ENCODE measurements at regions not wholly inside any gene's neighbourhood (a gene's known extent, or its start where the extent isn't known, plus 50 kb on each side); places are given as distances from the start of the nearest gene placed in this dataset.

DNA sequence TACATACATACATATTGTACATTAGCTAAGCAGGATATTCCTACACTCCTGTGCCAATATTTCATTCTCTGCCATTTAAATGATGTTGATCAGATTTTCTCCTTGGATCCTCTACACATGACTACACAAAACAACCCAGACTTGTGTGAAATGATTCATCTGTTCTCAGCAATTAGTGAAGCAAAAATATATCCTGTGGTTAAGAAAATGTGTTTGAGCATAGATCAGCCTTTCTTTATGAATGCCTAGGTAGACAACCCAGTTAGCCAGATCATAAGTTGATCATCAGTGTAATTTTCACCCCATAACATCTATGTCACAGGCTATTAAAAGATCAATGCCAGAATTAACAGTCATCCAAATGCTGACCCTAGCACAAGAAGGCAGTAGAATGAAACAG is 275.2 kb upstream of the EDNRB start:
- CTCF ChIA-PET = no interaction called here
- POLR2A ChIA-PET = no interaction called here
- no peak overlapping the region for H3K27ac ChIP-seq (ENCODE audit: low read depth, low read length)
- Mint-ChIP-seq H3K9me3 (no peaks in the 10 kb centered on the region), H3K4me1 (no peaks in the 10 kb centered on the region), H3K27ac (no peak overlapping the region), H3K36me3 (no peaks in the 10 kb centered on the region), H3K27me3 (peaks cover 0 to 6% (median 5%) of the 10 kb centered on the region in 5 donors), H3K4me3 (no peak overlapping the region)
- intact Hi-C loops (cut with micrococcal nuclease) = no loop called here
- H3K36me3 ChIP-seq (ENCODE audit: control insufficient read depth in 2 of 3, insufficient read depth in 3 of 3, low read length in 3 of 3) = no peaks in the 10 kb centered on the region
- no peaks in the 10 kb centered on the region for H3K4me1 ChIP-seq (ENCODE audit: control insufficient read depth in 2 of 2, insufficient read depth in 2 of 2, low read length in 2 of 2)
- ATAC-seq (no peak), DNase-seq (no peak)
- H3K4me3 ChIP-seq (ENCODE audit: low read length) = no peak overlapping the region
- H3K27me3 ChIP-seq (ENCODE audit: control insufficient read depth in 2 of 2, insufficient read depth in 2 of 2, low read length in 2 of 2) = no peaks in the 10 kb centered on the region
- no peaks in the 10 kb centered on the region for H3K9me3 ChIP-seq (ENCODE audit: control insufficient read depth in 2 of 3, low read length in 3 of 3)

DNA sequence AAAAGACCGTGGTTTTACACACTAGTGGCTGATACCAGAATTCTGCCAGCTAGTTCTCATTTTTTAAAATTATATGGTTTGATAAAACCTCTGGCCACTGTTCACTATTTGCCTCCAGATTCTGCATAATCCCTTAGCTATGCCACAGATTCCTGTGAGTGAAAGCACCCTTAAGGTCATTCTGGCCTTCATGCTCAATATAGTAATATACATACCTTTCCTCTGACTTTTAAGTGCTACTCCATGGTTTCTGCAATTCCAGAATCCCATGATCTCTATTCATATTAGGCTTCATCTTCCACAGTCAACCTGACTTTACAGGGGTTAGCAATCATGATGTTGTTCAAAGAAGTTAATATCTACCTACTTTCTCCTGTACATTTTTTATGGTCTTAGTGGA is 274.1 kb upstream of the EDNRB start:
- POLR2A ChIA-PET = no interaction called here
- no peaks in the 10 kb centered on the region for H3K4me1 ChIP-seq (ENCODE audit: control insufficient read depth in 2 of 2, insufficient read depth in 2 of 2, low read length in 2 of 2)
- no peaks in the 10 kb centered on the region for H3K4me1 Mint-ChIP-seq
- no peak overlapping the region for H3K4me3 ChIP-seq (ENCODE audit: low read length)
- H3K27ac ChIP-seq (ENCODE audit: low read depth, low read length) = no peak overlapping the region
- CTCF ChIA-PET = no interaction called here
- H3K9me3 ChIP-seq (ENCODE audit: control insufficient read depth in 2 of 3, low read length in 3 of 3) = no peaks in the 10 kb centered on the region
- H3K4me3 Mint-ChIP-seq = no peak overlapping the region
- no peak for ATAC-seq
- H3K9me3 Mint-ChIP-seq = no peaks in the 10 kb centered on the region
- no peaks in the 10 kb centered on the region for H3K36me3 ChIP-seq (ENCODE audit: control insufficient read depth in 2 of 3, insufficient read depth in 3 of 3, low read length in 3 of 3)
- H3K27me3 Mint-ChIP-seq = peaks cover 0 to 8% (median 6%) of the 10 kb centered on the region in 5 donors
- H3K27me3 ChIP-seq (ENCODE audit: control insufficient read depth in 2 of 2, insufficient read depth in 2 of 2, low read length in 2 of 2) = no peaks in the 10 kb centered on the region
- DNase-seq = no peak
- H3K36me3 Mint-ChIP-seq = no peaks in the 10 kb centered on the region
- H3K27ac Mint-ChIP-seq = no peak overlapping the region
- intact Hi-C loops (cut with micrococcal nuclease) = no loop called here

GRCh38 chr13:78190296-78190695 is 271.7 kb upstream of the EDNRB start:
- Mint-ChIP-seq H3K4me1 (no peaks in the 10 kb centered on the region), H3K27me3 (peaks cover 0 to 12% (median 7%) of the 10 kb centered on the region in 5 donors), H3K9me3 (peaks cover 0 to 5% (median 0%) of the 10 kb centered on the region in 11 donors), H3K36me3 (no peaks in the 10 kb centered on the region), H3K4me3 (no peak overlapping the region), H3K27ac (no peak overlapping the region)
- Histone ChIP-seq H3K4me1 (ENCODE audit: control insufficient read depth in 2 of 2, insufficient read depth in 2 of 2, low read length in 2 of 2) (no peaks in the 10 kb centered on the region), H3K4me3 (ENCODE audit: low read length) (no peak overlapping the region), H3K27ac (ENCODE audit: low read depth, low read length) (no peak overlapping the region), H3K36me3 (ENCODE audit: control insufficient read depth in 2 of 3, insufficient read depth in 3 of 3, low read length in 3 of 3) (no peaks in the 10 kb centered on the region), H3K9me3 (ENCODE audit: control insufficient read depth in 2 of 3, low read length in 3 of 3) (no peaks in the 10 kb centered on the region), H3K27me3 (ENCODE audit: control insufficient read depth in 2 of 2, insufficient read depth in 2 of 2, low read length in 2 of 2) (no peaks in the 10 kb centered on the region)
- CTCF ChIA-PET = no interaction called here
- intact Hi-C loops (cut with micrococcal nuclease) = no loop called here
- ATAC-seq (no peak), DNase-seq (no peak)
- POLR2A ChIA-PET = no interaction called here

DNA sequence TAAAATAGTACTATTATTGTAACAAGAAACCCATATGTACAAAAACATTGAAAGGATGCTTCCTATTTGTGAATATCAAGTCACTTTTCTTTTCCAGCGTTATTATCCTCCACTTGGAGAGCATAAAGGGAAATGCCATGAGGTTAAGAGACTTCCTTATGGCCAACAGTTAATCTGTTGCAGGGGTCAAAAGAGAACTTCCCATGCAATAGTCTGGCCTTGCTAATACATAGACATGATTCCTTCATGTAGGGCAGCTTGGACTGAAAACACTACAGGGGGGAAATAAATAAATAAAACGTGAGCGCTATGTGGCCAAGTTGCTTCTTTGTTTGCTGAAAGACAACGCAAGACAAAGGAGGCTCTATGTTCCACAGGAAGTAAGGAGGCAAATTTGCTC is 269.1 kb upstream of the EDNRB start:
- CTCF ChIA-PET = no interaction called here
- Mint-ChIP-seq H3K4me3 (no peak overlapping the region), H3K36me3 (no peaks in the 10 kb centered on the region), H3K27me3 (peaks cover 0 to 7% (median 5%) of the 10 kb centered on the region in 5 donors), H3K27ac (no peak overlapping the region), H3K9me3 (peaks cover 0 to 5% (median 0%) of the 10 kb centered on the region in 11 donors), H3K4me1 (no peaks in the 10 kb centered on the region)
- H3K36me3 ChIP-seq (ENCODE audit: control insufficient read depth in 2 of 3, insufficient read depth in 3 of 3, low read length in 3 of 3) = no peaks in the 10 kb centered on the region
- intact Hi-C loops (cut with micrococcal nuclease) = no loop called here
- DNase-seq (no peak), ATAC-seq (no peak)
- no peaks in the 10 kb centered on the region for H3K27me3 ChIP-seq (ENCODE audit: control insufficient read depth in 2 of 2, insufficient read depth in 2 of 2, low read length in 2 of 2)
- no peaks in the 10 kb centered on the region for H3K4me1 ChIP-seq (ENCODE audit: control insufficient read depth in 2 of 2, insufficient read depth in 2 of 2, low read length in 2 of 2)
- no peak overlapping the region for H3K27ac ChIP-seq (ENCODE audit: low read depth, low read length)
- POLR2A ChIA-PET = no interaction called here
- no peak overlapping the region for H3K4me3 ChIP-seq (ENCODE audit: low read length)
- no peaks in the 10 kb centered on the region for H3K9me3 ChIP-seq (ENCODE audit: control insufficient read depth in 2 of 3, low read length in 3 of 3)

DNA sequence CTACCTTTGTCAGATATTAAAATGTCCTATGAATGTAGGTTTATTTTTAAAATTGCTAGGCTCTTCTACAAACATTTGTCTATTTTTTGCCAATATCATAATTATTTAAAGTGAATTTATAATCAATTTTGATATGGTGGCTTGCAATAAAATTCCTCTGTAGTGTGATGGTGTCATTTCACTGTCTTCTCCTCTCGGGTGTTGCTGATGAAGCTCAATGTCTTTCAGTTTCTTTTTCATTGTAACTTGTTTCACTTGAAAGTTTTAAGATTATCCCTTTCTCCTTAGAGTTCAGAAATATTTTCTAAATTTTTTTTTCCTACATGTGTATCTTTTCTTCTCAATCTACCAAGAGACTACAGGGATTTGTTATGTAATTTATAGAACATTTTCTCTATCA is 267.1 kb upstream of the EDNRB start:
- Histone ChIP-seq H3K4me3 (ENCODE audit: low read length) (no peak overlapping the region), H3K9me3 (ENCODE audit: control insufficient read depth in 2 of 3, low read length in 3 of 3) (no peaks in the 10 kb centered on the region), H3K36me3 (ENCODE audit: control insufficient read depth in 2 of 3, insufficient read depth in 3 of 3, low read length in 3 of 3) (no peaks in the 10 kb centered on the region), H3K27ac (ENCODE audit: low read depth, low read length) (no peak overlapping the region), H3K27me3 (ENCODE audit: control insufficient read depth in 2 of 2, insufficient read depth in 2 of 2, low read length in 2 of 2) (no peaks in the 10 kb centered on the region), H3K4me1 (ENCODE audit: control insufficient read depth in 2 of 2, insufficient read depth in 2 of 2, low read length in 2 of 2) (no peaks in the 10 kb centered on the region)
- ChIA-PET CTCF (no interaction called here), POLR2A (no interaction called here)
- no peaks in the 10 kb centered on the region for H3K4me1 Mint-ChIP-seq
- no peaks in the 10 kb centered on the region for H3K36me3 Mint-ChIP-seq
- no peak overlapping the region for H3K27ac Mint-ChIP-seq
- H3K9me3 Mint-ChIP-seq = peaks cover 0 to 5% (median 0%) of the 10 kb centered on the region in 11 donors
- H3K4me3 Mint-ChIP-seq = no peak overlapping the region
- intact Hi-C loops (cut with micrococcal nuclease) = no loop called here
- H3K27me3 Mint-ChIP-seq = peaks cover 0 to 16% (median 15%) of the 10 kb centered on the region in 5 donors
- ATAC-seq = no peak
- DNase-seq = no peak

- no peak overlapping the region for H3K4me3 ChIP-seq (ENCODE audit: low read length)
- no peaks in the 10 kb centered on the region for H3K36me3 ChIP-seq (ENCODE audit: control insufficient read depth in 2 of 3, insufficient read depth in 3 of 3, low read length in 3 of 3)
- no peak for DNase-seq
- H3K4me1 ChIP-seq (ENCODE audit: control insufficient read depth in 2 of 2, insufficient read depth in 2 of 2, low read length in 2 of 2) = no peaks in the 10 kb centered on the region
- ChIA-PET POLR2A (no interaction called here), CTCF (no interaction called here)
- intact Hi-C loops (cut with micrococcal nuclease) = no loop called here
- Mint-ChIP-seq H3K9me3 (peaks cover 0 to 5% (median 0%) of the 10 kb centered on the region in 11 donors), H3K4me3 (no peak overlapping the region), H3K4me1 (no peaks in the 10 kb centered on the region), H3K27me3 (peaks cover 0 to 22% (median 16%) of the 10 kb centered on the region in 5 donors), H3K36me3 (no peaks in the 10 kb centered on the region), H3K27ac (no peak overlapping the region)
- ATAC-seq = no peak
- H3K27ac ChIP-seq (ENCODE audit: low read depth, low read length) = no peak overlapping the region
- H3K9me3 ChIP-seq (ENCODE audit: control insufficient read depth in 2 of 3, low read length in 3 of 3) = no peaks in the 10 kb centered on the region
- no peaks in the 10 kb centered on the region for H3K27me3 ChIP-seq (ENCODE audit: control insufficient read depth in 2 of 2, insufficient read depth in 2 of 2, low read length in 2 of 2)
These were observed 265.1 kb upstream of the EDNRB start for GRCh38 chr13:78183732-78184131.

- no peaks in the 10 kb centered on the region for H3K4me1 Mint-ChIP-seq
- H3K36me3 Mint-ChIP-seq = no peaks in the 10 kb centered on the region
- no peak overlapping the region for H3K27ac Mint-ChIP-seq
- Histone ChIP-seq H3K4me1 (ENCODE audit: control insufficient read depth in 2 of 2, insufficient read depth in 2 of 2, low read length in 2 of 2) (no peaks in the 10 kb centered on the region), H3K9me3 (ENCODE audit: control insufficient read depth in 2 of 3, low read length in 3 of 3) (no peaks in the 10 kb centered on the region), H3K36me3 (ENCODE audit: control insufficient read depth in 2 of 3, insufficient read depth in 3 of 3, low read length in 3 of 3) (no peaks in the 10 kb centered on the region), H3K27me3 (ENCODE audit: control insufficient read depth in 2 of 2, insufficient read depth in 2 of 2, low read length in 2 of 2) (no peaks in the 10 kb centered on the region), H3K27ac (ENCODE audit: low read depth, low read length) (no peak overlapping the region), H3K4me3 (ENCODE audit: low read length) (no peak overlapping the region)
- POLR2A ChIA-PET = no interaction called here
- ATAC-seq (no peak), DNase-seq (no peak)
- H3K4me3 Mint-ChIP-seq = no peak overlapping the region
- peaks cover 0 to 5% (median 0%) of the 10 kb centered on the region in 11 donors for H3K9me3 Mint-ChIP-seq
- intact Hi-C loops (cut with micrococcal nuclease) = no loop called here
- CTCF ChIA-PET = no interaction called here
- H3K27me3 Mint-ChIP-seq = peaks cover 0 to 19% (median 16%) of the 10 kb centered on the region in 5 donors
These were observed 264.2 kb upstream of the EDNRB start for GRCh38 chr13:78182813-78183212.
